ENCODE measurements at regions not wholly inside any gene's neighbourhood (a gene's known extent, or its start where the extent isn't known, plus 50 kb on each side); places are given as distances from the start of the nearest gene placed in this dataset.

GRCh38 chr12:131505561-131505960 lies 205.3 kb upstream of the SFSWAP start:
- TF ChIP-seq CTCF (IDR thresholded peaks at IDR 0.05; ENCODE audit: insufficient read depth, low read depth, low read length) = no peak
- DNase-seq (ENCODE audit: low read depth) = no peak
- no peaks in the 10 kb centered on the region for H3K27me3 ChIP-seq (ENCODE audit: control insufficient read depth, insufficient read depth, low read length)
- no peak overlapping the region for H3K4me3 ChIP-seq (ENCODE audit: low read depth, low read length)
- CTCF ChIA-PET = no interaction called here
- POLR2A ChIA-PET = no interaction called here
- H3K36me3 ChIP-seq (ENCODE audit: control insufficient read depth, insufficient read depth, low read length) = no peaks in the 10 kb centered on the region

GRCh38 chr12:131506426-131506825 lies 204.5 kb upstream of the SFSWAP start:
- CTCF ChIA-PET = no interaction called here
- TF ChIP-seq CTCF (IDR thresholded peaks at IDR 0.05; ENCODE audit: insufficient read depth, low read depth, low read length) = no peak

GRCh38 chr12:131507094-131507493 lies 203.8 kb upstream of the SFSWAP start:
- CTCF ChIA-PET = no interaction called here
- POLR2A ChIA-PET = no interaction called here
- no peak overlapping the region for H3K4me3 ChIP-seq (ENCODE audit: low read depth, low read length)
- no peaks in the 10 kb centered on the region for H3K36me3 ChIP-seq (ENCODE audit: control insufficient read depth, insufficient read depth, low read length)
- DNase-seq (ENCODE audit: low read depth) = no peak
- TF ChIP-seq CTCF (IDR thresholded peaks at IDR 0.05; ENCODE audit: insufficient read depth, low read depth, low read length) = no peak
- no peaks in the 10 kb centered on the region for H3K27me3 ChIP-seq (ENCODE audit: control insufficient read depth, insufficient read depth, low read length)

More at GRCh38 chr12:131506426-131506825, 204.5 kb upstream of the SFSWAP start:
- no peaks in the 10 kb centered on the region for H3K36me3 ChIP-seq (ENCODE audit: control insufficient read depth, insufficient read depth, low read length)
- POLR2A ChIA-PET = no interaction called here
- no peak for DNase-seq (ENCODE audit: low read depth)
- no peaks in the 10 kb centered on the region for H3K27me3 ChIP-seq (ENCODE audit: control insufficient read depth, insufficient read depth, low read length)
- no peak overlapping the region for H3K4me3 ChIP-seq (ENCODE audit: low read depth, low read length)

GRCh38 chr12:131507881-131508280 lies 203.0 kb upstream of the SFSWAP start:
- no peaks in the 10 kb centered on the region for H3K36me3 ChIP-seq (ENCODE audit: control insufficient read depth, insufficient read depth, low read length)
- no peak for DNase-seq (ENCODE audit: low read depth)
- ChIA-PET CTCF (no interaction called here), POLR2A (no interaction called here)
- no peaks in the 10 kb centered on the region for H3K27me3 ChIP-seq (ENCODE audit: control insufficient read depth, insufficient read depth, low read length)
- no peak for TF ChIP-seq CTCF (IDR thresholded peaks at IDR 0.05; ENCODE audit: insufficient read depth, low read depth, low read length)
- H3K4me3 ChIP-seq (ENCODE audit: low read depth, low read length) = no peak overlapping the region

GRCh38 chr12:131509701-131510100 lies 201.2 kb upstream of the SFSWAP start:
- CTCF ChIA-PET = no interaction called here
- POLR2A ChIA-PET = no interaction called here
- no peaks in the 10 kb centered on the region for H3K27me3 ChIP-seq (ENCODE audit: control insufficient read depth, insufficient read depth, low read length)
- TF ChIP-seq CTCF (IDR thresholded peaks at IDR 0.05; ENCODE audit: insufficient read depth, low read depth, low read length) = no peak
- H3K4me3 ChIP-seq (ENCODE audit: low read depth, low read length) = no peak overlapping the region
- no peak for DNase-seq (ENCODE audit: low read depth)
- no peaks in the 10 kb centered on the region for H3K36me3 ChIP-seq (ENCODE audit: control insufficient read depth, insufficient read depth, low read length)
